ENCODE measurements at regions not wholly inside any gene's neighbourhood (a gene's known extent, or its start where the extent isn't known, plus 50 kb on each side); places are given as distances from the start of the nearest gene placed in this dataset.

- H3K4me1 Mint-ChIP-seq (ENCODE audit: low read depth), result peaks cover 10% of the 10 kb centered on the region
Measured at GRCh38 chr3:111336511-111336910, 205.5 kb upstream of the CD96 start.

DNA sequence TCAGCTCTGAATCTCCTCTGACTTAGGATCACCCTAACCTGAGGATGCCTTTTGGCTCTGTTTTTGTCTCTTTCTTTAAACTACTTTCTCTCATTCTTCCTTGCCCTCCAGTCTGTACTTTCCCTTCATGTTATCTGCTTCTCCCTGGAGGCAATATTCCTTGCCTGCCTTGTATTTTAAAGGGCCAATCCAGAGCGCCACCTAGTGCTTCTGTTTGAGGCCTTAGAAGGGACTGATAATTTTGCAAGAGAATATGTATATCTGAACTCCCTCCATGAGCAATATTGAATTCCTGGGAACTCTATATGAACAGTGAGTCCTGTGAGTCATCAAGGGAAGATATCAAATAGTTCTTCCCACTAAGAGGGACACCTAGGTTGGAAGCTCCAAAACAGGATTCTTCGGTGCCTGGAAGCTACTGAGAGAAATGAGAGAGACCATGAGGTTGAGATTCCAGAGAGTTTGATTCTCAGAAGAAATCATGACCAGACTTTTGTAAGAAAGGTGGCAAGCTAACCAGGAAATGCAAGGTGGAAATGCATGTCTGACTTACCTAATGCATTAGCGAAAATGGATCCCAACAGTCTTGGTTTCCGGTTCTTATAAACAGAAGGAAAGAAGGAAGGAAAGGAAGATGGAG, 203.8 kb upstream of the CD96 start:
- peaks cover 10% of the 10 kb centered on the region for H3K4me1 Mint-ChIP-seq (ENCODE audit: low read depth)
- no peak overlapping the region for H3K27ac Mint-ChIP-seq (ENCODE audit: unreplicated experiment)
- no peak overlapping the region for H3K4me3 Mint-ChIP-seq (ENCODE audit: unreplicated experiment)
- H3K27me3 Mint-ChIP-seq (ENCODE audit: low read depth), result no peaks in the 10 kb centered on the region
- DNase-seq (ENCODE audit: low spot score), result no peak
- H3K9me3 Mint-ChIP-seq (ENCODE audit: low read depth), result peaks cover 8% of the 10 kb centered on the region
- TF ChIP-seq CTCF (IDR thresholded peaks at IDR 0.05), result peak; percentile 92
- no peaks in the 10 kb centered on the region for H3K36me3 Mint-ChIP-seq (ENCODE audit: low read depth)

More at GRCh38 chr3:111336511-111336910, 205.5 kb upstream of the CD96 start:
- Mint-ChIP-seq H3K27me3 (ENCODE audit: low read depth) (no peaks in the 10 kb centered on the region), H3K27ac (ENCODE audit: unreplicated experiment) (no peak overlapping the region), H3K4me3 (ENCODE audit: unreplicated experiment) (no peak overlapping the region), H3K36me3 (ENCODE audit: low read depth) (no peaks in the 10 kb centered on the region), H3K9me3 (ENCODE audit: low read depth) (peaks cover 8% of the 10 kb centered on the region)
- no peak for DNase-seq (ENCODE audit: low spot score)
- TF ChIP-seq CTCF (IDR thresholded peaks at IDR 0.05), result no peak

GRCh38 chr3:111339017-111339416, 203.0 kb upstream of the CD96 start:
- DNase-seq (ENCODE audit: low spot score), result no peak
- Mint-ChIP-seq H3K36me3 (ENCODE audit: low read depth) (no peaks in the 10 kb centered on the region), H3K27ac (ENCODE audit: unreplicated experiment) (no peak overlapping the region), H3K9me3 (ENCODE audit: low read depth) (peaks cover 8% of the 10 kb centered on the region), H3K4me3 (ENCODE audit: unreplicated experiment) (no peak overlapping the region), H3K27me3 (ENCODE audit: low read depth) (no peaks in the 10 kb centered on the region), H3K4me1 (ENCODE audit: low read depth) (peaks cover 7% of the 10 kb centered on the region)
- TF ChIP-seq CTCF (IDR thresholded peaks at IDR 0.05), result no peak

DNA sequence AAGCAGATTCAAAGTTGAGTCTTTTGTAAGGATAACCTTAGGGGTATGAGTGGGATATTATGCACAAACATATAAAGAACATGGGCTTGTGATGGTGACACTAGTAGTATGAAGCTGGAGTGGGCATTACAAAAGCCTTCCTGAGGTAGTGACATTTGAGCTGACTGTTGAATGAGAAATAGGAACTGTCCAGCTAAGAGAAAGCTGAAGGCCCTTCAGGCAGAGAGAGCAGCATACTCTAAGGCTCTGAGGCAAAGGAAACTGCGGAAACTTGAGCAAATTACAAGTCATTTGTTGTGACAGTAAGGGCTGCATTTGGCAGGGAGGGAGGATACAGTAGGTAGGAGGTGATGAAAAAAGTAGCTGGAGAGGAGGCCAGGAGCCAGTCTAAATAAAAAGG, 190.7 kb upstream of the CD96 start:
- no peak overlapping the region for H3K27ac Mint-ChIP-seq (ENCODE audit: unreplicated experiment)
- H3K27me3 Mint-ChIP-seq (ENCODE audit: low read depth), result peaks cover 7% of the 10 kb centered on the region
- H3K4me1 Mint-ChIP-seq (ENCODE audit: low read depth), result no peaks in the 10 kb centered on the region
- H3K36me3 Mint-ChIP-seq (ENCODE audit: low read depth), result peaks cover 1% of the 10 kb centered on the region
- no peak for TF ChIP-seq CTCF (IDR thresholded peaks at IDR 0.05)
- H3K4me3 Mint-ChIP-seq (ENCODE audit: unreplicated experiment), result no peak overlapping the region
- no peak for DNase-seq (ENCODE audit: low spot score)
- peaks cover 20% of the 10 kb centered on the region for H3K9me3 Mint-ChIP-seq (ENCODE audit: low read depth)

- Mint-ChIP-seq H3K4me3 (ENCODE audit: unreplicated experiment) (no peak overlapping the region), H3K36me3 (ENCODE audit: low read depth) (peaks cover 1% of the 10 kb centered on the region), H3K4me1 (ENCODE audit: low read depth) (no peaks in the 10 kb centered on the region), H3K27ac (ENCODE audit: unreplicated experiment) (no peak overlapping the region), H3K9me3 (ENCODE audit: low read depth) (peaks cover 25% of the 10 kb centered on the region), H3K27me3 (ENCODE audit: low read depth) (peaks cover 8% of the 10 kb centered on the region)
- no peak for TF ChIP-seq CTCF (IDR thresholded peaks at IDR 0.05)
- no peak for DNase-seq (ENCODE audit: low spot score)
Measured at GRCh38 chr3:111352585-111352984, 189.4 kb upstream of the CD96 start.

Measured in chondrocyte (in vitro differentiated cells).